ENCODE measurements at regions not wholly inside any gene's neighbourhood (a gene's known extent, or its start where the extent isn't known, plus 50 kb on each side); places are given as distances from the start of the nearest gene placed in this dataset.

DNA sequence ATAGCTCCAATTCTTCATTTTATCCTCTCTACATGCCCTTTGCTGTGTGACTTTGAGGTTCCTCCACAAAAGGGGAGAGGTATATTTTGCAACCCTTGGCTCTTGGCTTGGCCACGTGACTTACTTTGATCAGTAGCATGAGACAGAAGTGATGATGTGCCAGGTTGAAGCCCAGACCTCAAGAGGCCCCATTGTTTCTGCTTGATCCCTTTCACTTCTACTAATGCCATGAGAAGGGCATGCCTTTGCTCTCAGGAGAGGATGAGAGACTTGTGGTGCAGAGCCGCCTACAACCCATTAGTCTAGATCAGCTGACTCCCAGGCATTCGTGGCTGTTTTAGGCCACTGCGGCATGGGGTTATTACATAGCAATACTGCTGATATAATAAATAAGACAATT lies 356.2 kb upstream of the SALL1 start:
- TF ChIP-seq SNAI2 (CRISPR knock-in tag; IDR thresholded peaks at IDR 0.05) (no peak), ZFP3 (CRISPR knock-in tag; IDR thresholded peaks at IDR 0.05) (no peak)
